DOHH2 (cell line): ENCODE measurements at regions not wholly inside any gene's neighbourhood (a gene's known extent, or its start where the extent isn't known, plus 50 kb on each side); places are given as distances from the start of the nearest gene placed in this dataset.
"Not testable (repeated sequence)": the region's sequence is repeated elsewhere in the genome, so short reads cannot be mapped to it uniquely, and the experiment has no call there.

ENCODE experiments used
- CTCF ChIP-seq: fragments of 200-600 bp; sonication (generic); IDR thresholded peaks from one replicate; pipeline ENCODE4 v1.5.1; 2014; ENCODE audit warnings: antibody characterized with exemption, mild to moderate bottlenecking, low read depth, low read length; ENCODE audit not compliant: poor library complexity, severe bottlenecking
- EZH2phosphoT487 ChIP-seq: fragments of 200-600 bp; sonication (generic); IDR thresholded peaks from 2 replicates; pipeline ENCODE4 v1.6.1; 2017; ENCODE audit warnings: borderline replicate concordance, mild to moderate bottlenecking, antibody characterized with exemption, low read length, moderate library complexity, mixed read lengths

DNA sequence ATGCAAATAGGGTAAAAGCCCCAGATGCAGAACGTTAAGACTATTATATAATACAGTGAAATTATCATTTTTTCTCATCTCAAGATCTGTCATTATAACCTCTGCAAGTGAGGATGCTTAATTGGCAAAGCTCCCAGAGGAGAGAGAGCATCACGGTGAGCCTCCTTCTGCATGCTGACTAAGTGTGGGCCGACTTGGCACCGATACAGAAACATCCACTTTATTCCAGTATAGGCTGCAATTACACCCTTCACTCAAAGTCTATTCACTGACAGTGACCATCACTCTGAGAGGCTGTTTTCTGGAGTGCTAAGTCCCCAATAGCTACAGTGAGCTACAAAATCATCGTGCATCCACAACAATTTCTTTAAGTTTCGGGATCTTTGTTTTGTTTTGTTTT, 69.6 kb upstream of the NBPF26 start:
- TF ChIP-seq CTCF, EZH2phosphoT487: not testable (repeated sequence)
